GM12864 (cell line): ENCODE measurements at regions not wholly inside any gene's neighbourhood (a gene's known extent, or its start where the extent isn't known, plus 50 kb on each side); places are given as distances from the start of the nearest gene placed in this dataset.

Experiments
- DNase-seq: peaks from one replicate; pipeline ENCODE4 v3.0.0-alpha.2; 2011; ENCODE audit warnings: low read depth
- H3K4me3 ChIP-seq: 2 replicates; pipeline ENCODE4 v1.5.1; 2011; ENCODE audit warnings: mild to moderate bottlenecking, low read depth, low read length, control low read depth
- CTCF ChIP-seq: IDR thresholded peaks from 2 replicates; pipeline ENCODE4 v1.5.1; 2011; ENCODE audit warnings: low read depth, mild to moderate bottlenecking, moderate library complexity, low read length, control low read depth, inconsistent platforms; ENCODE audit errors: missing control alignments

GRCh38 chr2:204353823-204354222 is 191.5 kb upstream of the PARD3B start:
- H3K4me3 ChIP-seq, result no peak overlapping the region
- no peak for DNase-seq
- no peak for TF ChIP-seq CTCF

GRCh38 chr2:204354442-204354856 is 190.8 kb upstream of the PARD3B start:
- DNase-seq, result no peak
- no peak overlapping the region for H3K4me3 ChIP-seq
- no peak for TF ChIP-seq CTCF

- TF ChIP-seq CTCF, result no peak
- no peak for DNase-seq
- no peak overlapping the region for H3K4me3 ChIP-seq
These were observed 189.6 kb upstream of the PARD3B start for GRCh38 chr2:204355688-204356087.

GRCh38 chr2:204356151-204356641 is 189.1 kb upstream of the PARD3B start:
- no peak overlapping the region for H3K4me3 ChIP-seq
- DNase-seq, result no peak

GRCh38 chr2:204357286-204357685 is 188.0 kb upstream of the PARD3B start:
- H3K4me3 ChIP-seq, result no peak overlapping the region
- DNase-seq, result no peak
- no peak for TF ChIP-seq CTCF

More at GRCh38 chr2:204356151-204356641, 189.1 kb upstream of the PARD3B start:
- TF ChIP-seq CTCF, result no peak

- H3K4me3 ChIP-seq, result no peak overlapping the region
- TF ChIP-seq CTCF, result no peak
- DNase-seq, result no peak
These were observed 186.2 kb upstream of the PARD3B start for GRCh38 chr2:204359076-204359475.

- H3K4me3 ChIP-seq, result no peak overlapping the region
- DNase-seq, result no peak
- TF ChIP-seq CTCF, result no peak
These were observed 184.9 kb upstream of the PARD3B start for GRCh38 chr2:204360218-204361007.
